Naive thymus-derived CD4-positive, alpha-beta T cell (primary cell): ENCODE measurements at regions not wholly inside any gene's neighbourhood (a gene's known extent, or its start where the extent isn't known, plus 50 kb on each side); places are given as distances from the start of the nearest gene placed in this dataset.

Experiments
- ATAC-seq: fragments of 150-1000 bp; cut with Tn5 transposase; 2 replicates; pipeline ENCODE4 v1.10.0; 2021; ENCODE audit warnings: mild to moderate bottlenecking, moderate library complexity
- CTCF ChIA-PET: fragments of 350-600 bp; sonication (Branson Sonifier 250); formaldehyde crosslinking; loops from one replicate; lab custom pipeline; 2021; ENCODE audit warnings: antibody characterized with exemption; lab: Charles Lee
- POLR2A ChIA-PET: fragments of 350-600 bp; sonication (Branson Sonifier 250); formaldehyde crosslinking; loops from one replicate; lab custom pipeline; 2021; ENCODE audit warnings: antibody characterized with exemption, inconsistent platforms; lab: Charles Lee
- DNase-seq, 9 donors: peaks; one replicate each; pipeline versions ENCODE4 v3.0.0 to v3.0.0-alpha.2; 2020 to 2022; ENCODE audit warnings: mixed read lengths in 1 of 9
- H3K27ac ChIP-seq: one replicate; pipeline ENCODE4 v1.7.0; 2013; ENCODE audit warnings: mild to moderate bottlenecking, low read depth, low read length, moderate library complexity
- H3K27me3 ChIP-seq, 2 donors: one replicate each; pipeline ENCODE4 v1.7.0; 2013; ENCODE audit warnings: low read length in 2 of 2, mild to moderate bottlenecking in 2 of 2, moderate library complexity in 2 of 2; ENCODE audit not compliant: control insufficient read depth in 2 of 2, insufficient read depth in 2 of 2
- H3K36me3 ChIP-seq, 3 experiments: 1 replicate in 2 of 3; 2 replicates in 1 of 3; pipeline ENCODE4 v1.7.0; 2013; ENCODE audit warnings: low read length in 3 of 3, mild to moderate bottlenecking in 3 of 3, moderate library complexity in 1 of 3; ENCODE audit not compliant: insufficient read depth in 3 of 3, control insufficient read depth in 2 of 3
- H3K4me1 ChIP-seq, 2 donors: one replicate each; pipeline ENCODE4 v1.7.0; 2013; ENCODE audit warnings: low read length in 2 of 2, mild to moderate bottlenecking in 2 of 2, moderate library complexity in 1 of 2; ENCODE audit not compliant: control insufficient read depth in 2 of 2, insufficient read depth in 2 of 2
- H3K4me3 ChIP-seq: 2 replicates; pipeline ENCODE4 v1.7.0; 2013; ENCODE audit warnings: mild to moderate bottlenecking, low read length
- H3K9me3 ChIP-seq, 3 experiments: 1 replicate in 2 of 3; 2 replicates in 1 of 3; pipeline ENCODE4 v1.7.0; 2013; ENCODE audit warnings: low read length in 3 of 3; ENCODE audit not compliant: control insufficient read depth in 2 of 3
- H3K27ac Mint-ChIP-seq, 9 donors: one replicate each; pipeline ENCODE4 v1.8.0; 2020 to 2022; ENCODE audit warnings: mixed read lengths in 9 of 9, mild to moderate bottlenecking in 8 of 9, moderate library complexity in 5 of 9, inconsistent platforms in 2 of 9
- H3K27me3 Mint-ChIP-seq, 5 donors: one replicate each; pipeline ENCODE4 v1.8.0; 2021 to 2022; ENCODE audit warnings: mixed read lengths in 5 of 5, mild to moderate bottlenecking in 1 of 5
- H3K36me3 Mint-ChIP-seq, 5 donors: one replicate each; pipeline ENCODE4 v1.8.0; 2020 to 2022; ENCODE audit warnings: mixed read lengths in 5 of 5, mild to moderate bottlenecking in 3 of 5, inconsistent platforms in 1 of 5
- H3K4me1 Mint-ChIP-seq, 7 donors: one replicate each; pipeline ENCODE4 v1.8.0; 2020 to 2022; ENCODE audit warnings: mixed read lengths in 7 of 7, mild to moderate bottlenecking in 3 of 7, inconsistent platforms in 1 of 7
- H3K4me3 Mint-ChIP-seq, 10 donors: one replicate each; pipeline ENCODE4 v1.8.0; 2020 to 2022; ENCODE audit warnings: mild to moderate bottlenecking in 10 of 10, mixed read lengths in 10 of 10, moderate library complexity in 6 of 10, inconsistent platforms in 2 of 10
- H3K9me3 Mint-ChIP-seq, 11 donors: one replicate each; pipeline ENCODE4 v1.8.0; 2020 to 2022; ENCODE audit warnings: mixed read lengths in 11 of 11, mild to moderate bottlenecking in 4 of 11, inconsistent platforms in 1 of 11, moderate library complexity in 1 of 11
- intact Hi-C, 2 donors: fragments of 100-400 bp; cut with micrococcal nuclease; formaldehyde crosslinking; loops; one replicate each; pipeline ENCODE4 v1.15.1; 2023

DNA sequence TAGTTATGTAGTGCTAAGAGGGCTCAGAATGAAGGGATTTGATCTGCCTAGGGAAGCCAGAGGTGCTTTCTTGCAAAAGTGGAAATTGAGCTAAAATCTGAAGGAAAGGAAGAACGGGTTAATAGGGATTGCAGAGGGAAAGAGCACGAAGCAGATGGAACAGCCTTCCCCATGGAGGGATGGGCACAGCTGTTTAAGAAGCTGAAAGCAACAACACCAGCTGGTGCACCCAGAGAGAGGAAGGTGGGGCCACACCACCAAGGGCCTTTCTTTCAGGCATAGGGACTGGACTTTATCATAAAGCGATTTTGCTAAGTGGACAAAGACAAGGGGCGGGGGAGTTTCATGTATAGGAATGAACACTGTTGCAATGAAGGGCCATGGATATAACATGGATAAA is 65.8 kb upstream of the SNRPB2 start:
- no peaks in the 10 kb centered on the region for H3K9me3 ChIP-seq
- ChIA-PET POLR2A (no interaction called here), CTCF (no interaction called here)
- no peak for DNase-seq
- H3K9me3 Mint-ChIP-seq = no peaks in the 10 kb centered on the region
- H3K27me3 ChIP-seq = no peaks in the 10 kb centered on the region
- H3K27ac Mint-ChIP-seq = no peak overlapping the region
- no peak for ATAC-seq
- intact Hi-C loops = no loop called here
- no peak overlapping the region for H3K4me3 ChIP-seq
- H3K4me3 Mint-ChIP-seq = no peak overlapping the region
- H3K36me3 Mint-ChIP-seq = peaks cover 0 to 3% (median 0%) of the 10 kb centered on the region in 5 donors
- no peaks in the 10 kb centered on the region for H3K4me1 ChIP-seq
- H3K36me3 ChIP-seq = no peaks in the 10 kb centered on the region
- peaks cover 0 to 2% (median 0%) of the 10 kb centered on the region in 7 donors for H3K4me1 Mint-ChIP-seq
- peaks cover 5 to 26% (median 16%) of the 10 kb centered on the region in 5 donors for H3K27me3 Mint-ChIP-seq
- H3K27ac ChIP-seq = no peak overlapping the region

DNA sequence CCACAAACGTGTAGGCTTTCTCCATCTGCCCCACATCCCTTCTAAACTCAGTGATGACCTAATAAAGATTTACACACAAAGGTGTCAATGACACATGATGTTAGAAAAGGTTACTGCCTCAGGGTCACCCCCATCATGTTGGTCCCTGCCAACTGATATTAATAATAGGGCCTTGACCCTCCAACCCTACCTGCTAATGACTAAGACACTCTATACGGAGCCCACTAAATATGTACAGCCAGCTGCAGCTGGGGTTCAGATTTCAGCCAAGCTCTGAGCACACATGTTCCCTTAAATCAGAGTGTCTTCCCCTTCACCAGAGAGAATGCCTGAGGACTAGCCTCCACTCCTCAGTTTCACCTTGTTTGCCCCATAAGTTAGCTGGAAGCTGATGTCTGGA is 67.4 kb upstream of the SNRPB2 start:
- Mint-ChIP-seq H3K4me1 (peaks cover 0 to 2% (median 0%) of the 10 kb centered on the region in 7 donors), H3K27ac (no peak overlapping the region), H3K9me3 (peaks cover 0 to 5% (median 0%) of the 10 kb centered on the region in 11 donors), H3K36me3 (peaks cover 0 to 3% (median 0%) of the 10 kb centered on the region in 5 donors), H3K27me3 (peaks cover 6 to 24% (median 12%) of the 10 kb centered on the region in 5 donors), H3K4me3 (no peak overlapping the region)
- Histone ChIP-seq H3K9me3 (no peaks in the 10 kb centered on the region), H3K27me3 (no peaks in the 10 kb centered on the region), H3K4me3 (no peak overlapping the region), H3K36me3 (no peaks in the 10 kb centered on the region), H3K4me1 (no peaks in the 10 kb centered on the region), H3K27ac (no peak overlapping the region)
- ChIA-PET POLR2A (no interaction called here), CTCF (no interaction called here)
- ATAC-seq = no peak
- no peak for DNase-seq
- intact Hi-C loops = no loop called here

DNA sequence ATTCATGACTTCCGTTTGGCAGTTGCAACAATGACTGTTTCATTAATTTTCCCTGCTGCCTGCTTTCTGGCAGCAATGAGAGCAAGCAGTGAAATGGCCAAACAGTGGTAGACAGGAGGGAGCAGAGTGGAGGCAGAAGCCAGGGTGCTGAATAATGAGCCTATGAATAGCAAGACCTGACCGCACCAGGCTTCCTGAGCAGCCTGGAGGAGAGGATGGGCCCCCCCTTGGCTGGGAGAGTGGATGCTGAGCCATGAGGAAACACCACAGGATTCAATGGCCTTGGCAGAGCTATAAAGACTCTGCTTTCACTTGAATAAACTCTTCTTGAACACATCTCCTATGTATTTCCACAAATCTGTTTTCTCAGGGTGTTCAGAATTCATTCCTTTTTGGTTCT is 68.1 kb upstream of the SNRPB2 start:
- POLR2A ChIA-PET = no interaction called here
- H3K4me3 Mint-ChIP-seq = no peak overlapping the region
- intact Hi-C loops = no loop called here

DNA sequence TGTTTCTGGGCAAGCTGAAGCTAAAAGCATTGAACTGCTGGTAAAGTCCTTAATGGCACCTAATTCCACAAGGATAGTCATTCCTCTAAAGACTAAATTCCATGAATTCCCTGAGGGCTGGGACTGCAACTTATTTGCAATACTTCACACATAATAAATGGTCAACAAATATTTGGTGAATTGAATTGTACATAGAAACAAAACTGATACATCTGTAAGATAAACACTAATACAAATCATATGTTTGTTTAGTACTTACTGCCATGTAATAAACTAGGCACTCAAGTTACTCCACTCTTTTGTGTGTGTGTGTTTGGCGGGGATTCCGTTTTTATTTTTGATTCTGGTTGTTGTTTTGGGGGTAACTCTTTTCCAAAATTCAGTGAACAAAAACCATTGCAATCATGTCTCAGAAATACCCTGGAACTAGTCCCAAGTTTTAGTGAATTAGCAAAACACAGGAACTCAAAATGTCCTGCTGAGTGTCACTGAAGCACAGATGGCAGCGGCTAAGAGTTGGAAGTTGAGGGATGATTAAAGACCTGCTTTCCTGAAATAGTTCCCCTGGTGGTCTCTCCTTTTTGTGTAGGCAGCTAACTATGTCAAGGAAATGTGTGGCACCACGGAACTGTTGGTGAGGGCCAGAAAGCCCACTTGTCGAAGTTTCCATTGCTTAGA is 74.8 kb upstream of the SNRPB2 start:
- Histone ChIP-seq H3K27me3 (no peaks in the 10 kb centered on the region), H3K4me1 (no peaks in the 10 kb centered on the region), H3K36me3 (no peaks in the 10 kb centered on the region), H3K27ac (no peak overlapping the region), H3K9me3 (no peaks in the 10 kb centered on the region), H3K4me3 (no peak overlapping the region)
- Mint-ChIP-seq H3K4me1 (no peaks in the 10 kb centered on the region), H3K27me3 (peaks cover 12 to 36% (median 26%) of the 10 kb centered on the region in 5 donors), H3K4me3 (no peak overlapping the region), H3K36me3 (no peaks in the 10 kb centered on the region), H3K27ac (no peak overlapping the region), H3K9me3 (peaks cover 0 to 11% (median 3%) of the 10 kb centered on the region in 11 donors)
- intact Hi-C loops = no loop called here
- CTCF ChIA-PET = no interaction called here
- DNase-seq (no peak), ATAC-seq (no peak)
- POLR2A ChIA-PET = no interaction called here

More for the DNA sequence above, 68.1 kb upstream of the SNRPB2 start:
- Mint-ChIP-seq H3K27ac (no peak overlapping the region), H3K4me1 (peaks cover 0 to 2% (median 0%) of the 10 kb centered on the region in 7 donors), H3K27me3 (peaks cover 6 to 29% (median 17%) of the 10 kb centered on the region in 5 donors), H3K36me3 (peaks cover 0 to 3% (median 0%) of the 10 kb centered on the region in 5 donors), H3K9me3 (peaks cover 0 to 11% (median 2%) of the 10 kb centered on the region in 11 donors)
- no peaks in the 10 kb centered on the region for H3K27me3 ChIP-seq
- CTCF ChIA-PET = no interaction called here
- H3K27ac ChIP-seq = no peak overlapping the region
- ATAC-seq (no peak), DNase-seq (no peak)
- H3K4me3 ChIP-seq = no peak overlapping the region
- no peaks in the 10 kb centered on the region for H3K36me3 ChIP-seq
- H3K4me1 ChIP-seq = no peaks in the 10 kb centered on the region
- H3K9me3 ChIP-seq = no peaks in the 10 kb centered on the region

DNA sequence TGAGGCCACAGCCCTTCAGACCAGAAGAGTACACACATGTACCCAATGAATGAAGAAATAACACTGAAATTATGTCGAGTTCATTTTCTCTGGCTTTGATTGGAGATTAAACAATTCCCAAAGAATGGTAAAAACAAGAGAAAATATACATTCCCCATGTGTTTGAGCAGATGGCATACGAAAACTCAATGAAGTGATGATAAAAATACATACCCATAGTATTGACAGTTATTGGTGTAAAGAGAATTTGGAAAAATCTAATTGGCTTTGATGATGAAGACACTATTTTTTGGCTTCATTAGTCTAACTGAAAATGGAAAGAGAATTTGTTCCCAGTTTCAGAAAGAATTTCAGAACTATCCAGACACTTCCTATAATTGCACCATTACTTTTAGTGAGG is 76.6 kb upstream of the SNRPB2 start:
- no peak overlapping the region for H3K4me3 Mint-ChIP-seq
- no peaks in the 10 kb centered on the region for H3K36me3 Mint-ChIP-seq
- ChIA-PET POLR2A (no interaction called here), CTCF (no interaction called here)
- H3K27me3 Mint-ChIP-seq = peaks cover 6 to 32% (median 28%) of the 10 kb centered on the region in 5 donors
- ATAC-seq = no peak
- intact Hi-C loops = no loop called here
- peaks cover 0 to 11% (median 3%) of the 10 kb centered on the region in 11 donors for H3K9me3 Mint-ChIP-seq
- H3K4me1 Mint-ChIP-seq = no peaks in the 10 kb centered on the region
- Histone ChIP-seq H3K27me3 (no peaks in the 10 kb centered on the region), H3K9me3 (no peaks in the 10 kb centered on the region), H3K36me3 (no peaks in the 10 kb centered on the region), H3K27ac (no peak overlapping the region), H3K4me3 (no peak overlapping the region), H3K4me1 (no peaks in the 10 kb centered on the region)
- H3K27ac Mint-ChIP-seq = no peak overlapping the region
- DNase-seq = no peak

DNA sequence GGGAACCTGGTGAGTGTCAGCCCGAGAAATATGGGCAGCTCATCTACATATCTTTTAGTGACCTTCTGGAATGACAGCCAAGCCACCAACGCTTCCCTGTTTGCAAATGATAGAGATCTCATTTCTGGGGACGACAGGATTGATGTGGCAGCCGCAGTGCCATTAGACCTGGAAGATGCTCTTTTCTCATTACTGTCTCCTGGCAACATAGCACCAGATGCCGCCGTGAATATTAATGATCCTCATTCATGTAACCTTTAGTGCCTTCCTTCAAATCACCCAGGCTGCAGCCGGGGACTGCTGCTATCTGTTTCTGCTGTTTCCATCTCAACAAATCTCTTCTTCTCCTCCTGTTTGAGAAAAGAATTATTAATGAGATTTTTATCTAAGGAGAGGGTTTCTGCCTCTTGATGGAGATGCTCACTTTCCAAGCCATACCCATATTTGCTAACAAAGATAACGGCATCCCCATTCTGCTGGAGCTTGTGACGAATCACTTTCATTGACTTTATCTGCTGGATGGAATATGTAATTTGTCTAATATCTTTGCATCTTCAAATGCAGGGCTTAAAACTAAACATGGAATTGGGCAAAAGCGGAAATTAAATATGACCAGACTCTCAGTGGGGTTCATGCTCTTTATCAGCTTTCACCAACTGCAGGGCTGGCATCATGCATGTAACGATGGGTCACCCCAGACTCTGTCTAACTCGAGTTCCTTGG is 74.8 kb upstream of the KIF16B start:
- H3K4me3 ChIP-seq = no peak overlapping the region
- H3K9me3 ChIP-seq = no peaks in the 10 kb centered on the region
- H3K9me3 Mint-ChIP-seq = peaks cover 0 to 3% (median 0%) of the 10 kb centered on the region in 11 donors
- H3K4me1 Mint-ChIP-seq = no peaks in the 10 kb centered on the region
- ChIA-PET CTCF (no interaction called here), POLR2A (no interaction called here)
- ATAC-seq (no peak), DNase-seq (no peak)
- no peak overlapping the region for H3K27ac ChIP-seq
- H3K27me3 ChIP-seq = no peaks in the 10 kb centered on the region
- H3K27me3 Mint-ChIP-seq = peaks cover 12 to 32% (median 19%) of the 10 kb centered on the region in 5 donors
- no peak overlapping the region for H3K27ac Mint-ChIP-seq
- H3K36me3 ChIP-seq = no peaks in the 10 kb centered on the region
- no peaks in the 10 kb centered on the region for H3K4me1 ChIP-seq
- H3K36me3 Mint-ChIP-seq = no peaks in the 10 kb centered on the region
- intact Hi-C loops = no loop called here
- H3K4me3 Mint-ChIP-seq = no peak overlapping the region
